ENCODE measurements at regions not wholly inside any gene's neighbourhood (a gene's known extent, or its start where the extent isn't known, plus 50 kb on each side); places are given as distances from the start of the nearest gene placed in this dataset.

DNA sequence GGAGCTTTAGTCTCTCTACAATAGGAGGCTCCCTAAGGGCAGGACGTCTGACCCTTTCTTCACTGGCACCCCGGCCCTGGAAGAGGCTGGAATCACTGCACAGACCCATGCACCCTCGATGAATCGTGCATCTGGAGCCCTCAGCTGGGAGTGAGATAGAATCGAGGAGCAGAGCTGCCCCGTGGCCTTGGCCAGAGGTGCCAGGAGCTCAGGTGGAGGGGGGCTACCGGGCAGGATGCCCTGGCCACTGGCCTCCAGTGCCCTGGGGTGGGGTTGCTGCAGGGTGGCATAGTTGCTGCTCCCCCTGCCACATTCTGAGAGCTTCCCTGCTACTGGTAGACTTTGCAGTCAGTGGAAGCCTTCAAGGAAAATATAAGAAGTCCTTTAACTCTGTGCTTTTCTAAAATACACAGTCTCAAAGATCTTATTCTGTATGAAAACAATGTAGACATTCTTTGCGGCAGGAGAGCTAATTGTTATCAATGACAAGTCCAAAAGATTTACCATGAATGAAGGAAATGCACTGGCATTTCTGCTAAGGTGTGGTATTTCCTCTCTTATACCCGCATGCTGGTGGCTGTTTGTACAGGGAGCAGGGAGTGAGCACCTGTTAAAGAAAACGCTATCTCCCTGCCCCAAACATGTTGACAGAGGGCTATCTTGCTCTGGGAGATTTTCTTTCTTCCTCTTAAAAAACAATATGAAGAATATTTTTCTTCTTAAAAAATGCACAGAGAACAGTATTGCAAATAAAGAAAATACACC, 122.8 kb downstream of the C6orf118 start:
- DNase-seq (ENCODE audit: low spot score), result no peak
- H3K4me3 ChIP-seq, result no peak overlapping the region
- TF ChIP-seq, protein P1, sequence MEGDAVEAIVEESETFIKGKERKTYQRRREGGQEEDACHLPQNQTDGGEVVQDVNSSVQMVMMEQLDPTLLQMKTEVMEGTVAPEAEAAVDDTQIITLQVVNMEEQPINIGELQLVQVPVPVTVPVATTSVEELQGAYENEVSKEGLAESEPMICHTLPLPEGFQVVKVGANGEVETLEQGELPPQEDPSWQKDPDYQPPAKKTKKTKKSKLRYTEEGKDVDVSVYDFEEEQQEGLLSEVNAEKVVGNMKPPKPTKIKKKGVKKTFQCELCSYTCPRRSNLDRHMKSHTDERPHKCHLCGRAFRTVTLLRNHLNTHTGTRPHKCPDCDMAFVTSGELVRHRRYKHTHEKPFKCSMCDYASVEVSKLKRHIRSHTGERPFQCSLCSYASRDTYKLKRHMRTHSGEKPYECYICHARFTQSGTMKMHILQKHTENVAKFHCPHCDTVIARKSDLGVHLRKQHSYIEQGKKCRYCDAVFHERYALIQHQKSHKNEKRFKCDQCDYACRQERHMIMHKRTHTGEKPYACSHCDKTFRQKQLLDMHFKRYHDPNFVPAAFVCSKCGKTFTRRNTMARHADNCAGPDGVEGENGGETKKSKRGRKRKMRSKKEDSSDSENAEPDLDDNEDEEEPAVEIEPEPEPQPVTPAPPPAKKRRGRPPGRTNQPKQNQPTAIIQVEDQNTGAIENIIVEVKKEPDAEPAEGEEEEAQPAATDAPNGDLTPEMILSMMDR (IDR thresholded peaks at IDR 0.05), result no peak
- H3K27ac ChIP-seq, result no peak overlapping the region

DNA sequence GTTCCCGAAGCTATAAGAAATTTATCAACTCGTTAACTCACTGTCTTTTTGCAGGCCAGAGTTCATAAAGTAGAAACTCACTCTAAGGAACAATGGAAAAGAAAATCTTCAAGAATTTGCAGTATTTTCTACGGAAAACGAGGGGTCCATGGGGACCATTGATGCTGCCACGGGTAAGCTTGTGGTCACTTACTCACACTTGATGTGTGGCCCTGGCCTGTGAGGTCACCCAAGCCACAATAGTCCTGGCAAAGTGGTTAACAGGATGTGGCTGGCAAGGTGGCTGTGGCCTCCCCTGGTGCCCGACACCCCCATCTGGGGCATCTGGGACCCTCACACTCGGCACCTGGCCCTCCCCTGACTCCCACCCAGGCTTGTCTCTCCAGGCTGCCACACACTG, 123.4 kb downstream of the C6orf118 start:
- no peak for DNase-seq (ENCODE audit: low spot score)
- TF ChIP-seq, protein P1 (IDR thresholded peaks at IDR 0.05), result no peak
- Histone ChIP-seq H3K4me3 (no peak overlapping the region), H3K27ac (no peak overlapping the region)

DNA sequence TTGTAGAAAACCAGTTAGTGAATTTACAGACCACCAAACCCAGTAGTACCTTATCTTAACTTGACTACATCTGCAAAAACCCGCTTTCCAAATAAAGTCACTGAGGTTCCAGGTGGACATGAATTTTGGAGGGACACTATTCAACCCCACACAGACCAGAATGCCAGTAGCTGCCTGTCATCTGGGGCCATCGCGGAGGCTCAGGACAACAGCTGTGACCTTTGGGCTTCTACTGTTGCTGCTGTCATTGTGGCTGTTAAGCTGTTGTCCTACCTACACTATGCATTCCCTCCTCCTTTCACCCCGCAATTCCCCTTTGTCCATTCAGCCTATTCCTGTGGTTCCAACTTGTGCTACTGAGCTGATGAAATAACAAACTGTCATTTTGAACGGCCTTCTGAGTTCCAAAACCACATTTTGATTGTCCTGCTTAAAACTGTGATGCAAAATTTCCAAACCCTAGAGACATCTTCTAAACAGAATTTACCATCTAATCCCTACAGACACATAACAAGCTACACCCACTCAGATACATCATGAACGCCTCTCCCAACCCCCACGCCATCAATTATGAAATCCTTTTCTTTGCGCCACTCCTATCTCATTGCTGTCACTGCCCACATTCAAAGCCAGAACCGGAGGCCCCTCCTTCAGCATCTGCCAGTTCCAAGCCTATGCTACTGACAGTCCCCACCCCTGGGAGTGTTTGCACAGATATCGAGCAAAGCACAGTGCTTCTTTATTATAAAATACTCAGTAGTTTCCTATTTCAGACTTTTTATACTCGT, 125.0 kb downstream of the C6orf118 start:
- TF ChIP-seq, protein P1 (IDR thresholded peaks at IDR 0.05), result no peak
- Histone ChIP-seq H3K27ac (no peak overlapping the region), H3K4me3 (no peak overlapping the region)
- DNase-seq (ENCODE audit: low spot score), result no peak

DNA sequence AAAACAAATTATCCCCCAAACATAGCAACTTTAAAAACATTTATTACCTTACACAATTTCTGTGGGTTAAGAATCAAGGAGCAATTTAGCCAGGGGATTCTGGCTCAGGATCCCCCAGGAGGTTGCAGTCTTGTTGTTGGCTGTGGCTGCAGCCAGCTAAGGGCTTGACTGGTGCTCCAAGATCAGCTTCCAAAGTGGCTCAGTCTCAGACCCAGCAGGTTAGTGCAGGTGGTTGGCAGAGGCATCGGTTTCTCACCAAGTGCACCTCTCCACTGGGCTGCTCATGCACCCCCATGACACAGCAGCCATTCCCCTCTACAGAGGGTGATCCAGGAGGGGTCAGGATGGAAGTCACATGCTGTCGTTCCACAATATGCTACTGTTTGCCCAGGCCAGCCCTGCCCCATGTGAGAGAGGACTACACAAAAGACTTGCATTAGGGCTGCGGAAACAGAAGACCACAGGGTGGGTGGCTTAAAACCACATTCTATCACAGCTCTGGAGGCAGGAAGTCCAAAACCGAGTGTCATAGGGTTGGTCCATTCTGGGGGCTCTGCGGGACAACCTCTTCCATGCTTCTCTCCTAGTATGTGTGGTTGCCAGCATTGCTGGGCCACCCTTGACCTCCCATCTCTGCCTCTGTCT, 125.8 kb downstream of the C6orf118 start:
- TF ChIP-seq, protein P1 (IDR thresholded peaks at IDR 0.05), result no peak
- no peak for DNase-seq (ENCODE audit: low spot score)
- no peak overlapping the region for H3K4me3 ChIP-seq
- no peak overlapping the region for H3K27ac ChIP-seq

DNA sequence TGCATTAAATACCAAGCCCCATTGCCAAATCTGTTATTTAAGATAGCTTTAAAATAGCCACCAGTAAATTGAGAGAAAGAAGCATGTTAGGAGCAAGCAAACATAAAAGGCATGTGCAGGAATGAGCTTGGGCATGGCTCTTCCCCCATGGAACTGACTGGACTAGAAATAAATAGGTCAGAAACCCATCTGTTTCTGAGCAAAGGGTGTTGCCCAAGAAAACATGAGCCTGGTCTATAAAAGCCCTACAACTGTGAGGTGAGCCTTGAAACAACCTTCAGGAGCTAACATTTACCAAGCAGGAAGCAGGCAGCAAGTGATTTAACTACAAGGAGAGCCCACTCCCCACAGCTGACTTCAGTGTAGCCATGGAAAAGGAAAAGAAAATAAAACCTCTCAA, 126.3 kb downstream of the C6orf118 start:
- H3K27ac ChIP-seq, result no peak overlapping the region
- H3K4me3 ChIP-seq, result no peak overlapping the region
- TF ChIP-seq, protein P1 (IDR thresholded peaks at IDR 0.05), result no peak
- no peak for DNase-seq (ENCODE audit: low spot score)

DNA sequence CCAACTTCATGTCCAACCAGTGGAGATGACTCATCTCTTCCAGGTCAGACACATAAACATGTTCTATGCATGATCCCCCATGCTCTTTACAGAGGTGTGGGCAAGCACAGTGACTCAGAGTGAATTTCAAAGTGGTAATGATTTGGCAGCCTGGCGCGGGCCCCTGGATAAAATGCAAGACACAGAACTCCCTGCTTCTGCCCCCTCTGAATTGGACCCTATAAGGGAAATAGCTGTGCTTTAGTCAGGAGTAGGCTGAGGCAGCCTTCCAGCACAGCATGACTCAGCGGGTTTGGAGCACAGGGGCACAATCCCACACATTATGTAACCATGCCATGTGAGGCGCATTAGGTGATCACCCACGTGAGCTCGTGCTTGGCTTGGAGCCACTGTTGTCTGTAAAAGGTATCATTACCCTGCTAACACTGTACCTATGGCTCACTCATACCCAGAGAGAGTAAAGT, 127.4 kb downstream of the C6orf118 start:
- DNase-seq (ENCODE audit: low spot score), result no peak
- no peak overlapping the region for H3K27ac ChIP-seq
- TF ChIP-seq, protein P1 (IDR thresholded peaks at IDR 0.05), result no peak
- no peak overlapping the region for H3K4me3 ChIP-seq
